ENCODE measurements at regions not wholly inside any gene's neighbourhood (a gene's known extent, or its start where the extent isn't known, plus 50 kb on each side); places are given as distances from the start of the nearest gene placed in this dataset.
"Not testable (repeated sequence)": the region's sequence is repeated elsewhere in the genome, so short reads cannot be mapped to it uniquely, and the experiment has no call there.

DNA sequence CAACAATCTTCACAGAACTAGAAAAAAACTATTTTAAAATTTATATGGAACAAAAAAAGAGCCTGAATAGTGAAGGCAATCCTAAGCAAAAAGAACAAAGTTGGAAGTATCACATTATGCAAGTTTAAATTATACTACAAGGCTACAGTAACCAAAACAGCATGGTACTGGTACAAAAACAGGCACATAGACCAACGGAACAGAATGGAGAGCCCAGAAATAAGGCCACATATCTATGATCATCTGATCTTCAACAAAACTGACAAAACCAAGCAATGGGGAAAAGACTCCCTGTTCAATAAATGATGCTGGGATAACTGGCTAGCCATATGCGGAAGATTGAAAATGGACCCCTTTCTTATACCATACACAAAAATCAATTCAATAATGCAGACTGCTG is 74.4 kb upstream of the RTN4 start:
- DNase-seq: not testable (repeated sequence)

GRCh38 chr2:55123851-55124269 is 73.6 kb upstream of the RTN4 start:
- DNase-seq: no peak

- peak in 1 of 2 donors; percentile 83 for DNase-seq
These were observed 70.5 kb upstream of the RTN4 start for GRCh38 chr2:55120634-55121359.

GRCh38 chr2:55119711-55120487 is 69.6 kb upstream of the RTN4 start:
- DNase-seq: no peak

DNA sequence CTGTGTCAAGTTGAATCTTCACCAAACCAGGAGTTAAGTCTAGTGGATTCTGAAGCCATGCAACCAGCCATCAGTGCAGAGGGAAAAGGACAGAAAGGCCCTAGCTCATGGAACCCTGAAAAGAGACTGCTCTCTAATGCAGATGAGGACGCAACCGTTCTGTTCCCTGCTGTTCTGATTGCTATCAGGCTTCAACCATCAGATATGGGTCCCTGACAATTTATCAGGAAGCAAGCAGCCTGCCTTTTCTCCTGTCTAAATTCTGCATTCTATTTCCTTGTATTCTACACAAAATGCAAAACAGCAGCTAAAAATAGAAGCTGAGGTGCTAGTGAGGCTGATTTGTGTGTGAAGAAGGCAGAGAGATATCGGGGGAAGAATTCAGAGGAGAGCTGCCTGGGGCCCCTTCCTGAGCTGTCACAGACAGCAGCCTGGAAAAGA is 68.4 kb upstream of the RTN4 start:
- DNase-seq: no peak

DNA sequence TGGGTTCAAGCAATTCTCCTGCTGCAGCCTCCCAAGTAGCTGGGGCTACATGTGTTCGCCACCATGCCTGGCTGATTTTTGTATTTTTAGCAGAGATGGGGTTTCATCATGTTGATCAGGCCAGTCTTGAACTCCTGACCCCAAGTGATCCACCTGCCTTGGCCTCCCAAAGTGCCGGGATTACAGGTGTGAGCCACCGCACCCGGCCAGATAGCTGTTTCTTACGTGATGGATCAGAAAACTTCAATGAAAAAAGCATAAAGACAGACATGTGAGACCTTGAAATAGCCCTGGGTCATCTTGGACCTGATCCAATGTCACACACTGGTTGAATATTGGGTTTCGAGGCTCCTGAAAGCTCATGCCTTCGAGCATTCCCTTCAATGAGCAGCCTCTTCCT is 66.7 kb upstream of the RTN4 start:
- DNase-seq: no peak

DNA sequence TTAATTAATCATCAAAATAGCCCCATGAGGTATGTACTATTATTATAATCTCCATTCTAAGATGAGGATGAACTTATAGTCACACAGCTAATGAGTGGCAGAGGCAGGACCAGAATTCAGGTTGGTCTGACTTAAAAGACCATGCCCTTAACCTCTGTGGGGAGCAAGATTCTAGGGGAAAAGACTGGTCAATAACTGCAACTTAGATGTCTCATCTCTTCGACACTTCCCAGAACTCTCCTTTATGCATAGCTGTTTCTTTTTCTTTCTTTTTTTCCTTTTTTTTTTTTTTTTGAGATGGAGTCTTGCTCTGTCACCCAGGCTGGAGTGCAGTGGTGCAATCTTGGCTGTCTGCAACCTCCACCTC is 66.3 kb upstream of the RTN4 start:
- DNase-seq: no peak

GRCh38 chr2:55115761-55116597 is 65.7 kb upstream of the RTN4 start:
- peak in 1 of 2 donors; percentile 89 for DNase-seq

GRCh38 chr2:55114597-55114996 is 64.3 kb upstream of the RTN4 start:
- no peak for DNase-seq

- no peak for DNase-seq
These were observed 63.8 kb upstream of the RTN4 start for GRCh38 chr2:55114082-55114481.

- peak; percentile 18 to 94 for DNase-seq
These were observed 62.2 kb upstream of the RTN4 start for GRCh38 chr2:55112229-55113031.

- peak; percentile 40 to 91 for DNase-seq
These were observed 61.4 kb upstream of the RTN4 start for GRCh38 chr2:55111570-55112228.

DNA sequence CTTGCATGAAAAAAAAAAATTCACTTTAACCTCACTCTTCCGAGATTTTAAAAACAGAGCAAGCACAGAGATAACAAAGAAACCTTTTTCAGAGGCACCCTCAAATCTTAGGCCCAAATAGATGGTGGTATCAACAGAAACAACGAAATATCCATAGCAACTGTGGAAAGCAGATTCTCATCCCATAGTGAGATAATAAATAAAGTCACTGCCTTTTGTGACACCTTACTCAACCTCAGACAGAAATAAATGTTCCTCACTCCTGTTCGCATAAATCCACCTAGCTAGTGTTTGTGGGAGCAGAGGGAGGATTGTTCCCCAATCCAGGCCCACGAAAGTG is 60.9 kb upstream of the RTN4 start:
- no peak for DNase-seq

GRCh38 chr2:55109219-55109891 is 59.1 kb upstream of the RTN4 start:
- no peak for DNase-seq

DNA sequence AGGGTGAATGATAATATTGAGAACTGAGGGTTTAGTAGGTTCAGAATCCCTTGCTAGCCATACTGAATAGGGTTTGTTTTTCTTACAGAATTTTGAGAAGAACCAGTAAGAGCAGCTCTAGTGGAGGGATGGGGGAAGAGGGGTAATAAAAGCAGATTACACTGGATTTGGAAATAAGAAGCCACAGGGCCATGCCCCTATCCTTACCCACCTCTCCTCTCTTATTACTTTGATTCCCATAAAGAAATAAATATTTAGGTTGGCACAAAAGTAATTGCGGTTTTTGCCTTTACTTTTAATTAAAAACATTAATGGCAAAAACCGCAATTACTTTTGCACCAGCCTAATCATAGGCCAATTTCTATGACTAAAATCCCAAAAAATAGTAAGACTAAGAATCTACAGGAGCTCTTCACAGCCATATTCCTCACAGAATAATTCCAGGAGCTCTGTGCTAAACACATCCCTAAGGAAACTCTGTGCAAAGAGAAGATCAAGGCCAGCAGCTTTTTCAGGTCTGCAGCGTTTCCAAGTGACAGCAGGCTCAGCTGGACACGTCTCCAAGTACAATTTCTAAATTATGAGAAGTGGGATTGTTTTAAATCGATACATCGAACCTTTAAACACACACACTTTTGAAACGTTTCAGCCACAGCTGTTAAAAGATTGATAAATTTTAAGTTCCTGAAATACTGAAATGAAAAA is 58.4 kb upstream of the RTN4 start:
- DNase-seq: no peak

DNA sequence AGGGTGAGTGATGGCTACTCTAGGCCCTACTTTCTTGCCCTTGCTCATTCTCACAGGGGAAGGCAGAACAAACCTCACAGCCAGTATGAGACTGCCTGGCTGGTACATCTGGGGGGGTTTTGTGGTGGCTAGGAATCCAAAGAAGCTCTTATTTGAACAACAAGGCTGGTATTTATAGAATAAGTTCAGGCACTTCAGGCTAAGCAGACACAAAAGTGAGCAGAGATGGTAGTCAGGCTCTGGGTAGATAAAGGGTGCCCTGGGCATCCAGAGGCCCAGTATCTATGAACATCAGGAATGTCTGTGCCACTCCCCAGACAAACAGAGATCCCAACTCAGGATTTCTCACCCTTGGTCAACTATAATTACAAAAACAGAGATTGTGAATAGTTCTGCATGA is 57.2 kb upstream of the RTN4 start:
- DNase-seq: no peak

DNA sequence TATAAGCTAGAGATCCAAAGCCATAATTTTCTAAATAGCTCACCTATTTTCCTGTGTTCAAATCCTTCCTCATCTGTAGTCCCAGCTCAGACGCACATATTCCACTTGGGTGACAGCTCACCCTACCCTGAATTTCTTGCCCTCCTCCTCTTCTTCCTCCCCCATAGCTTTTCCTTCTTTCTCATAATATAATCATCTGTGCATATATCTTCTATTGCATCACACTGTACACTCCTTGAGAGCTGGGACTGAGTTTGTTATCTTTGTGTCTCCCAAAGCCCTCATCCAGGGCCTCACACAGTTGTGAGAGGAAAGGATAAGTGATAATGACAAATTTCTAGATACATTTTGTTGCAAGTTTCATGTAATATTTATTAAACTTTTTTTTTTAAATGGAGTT is 55.9 kb upstream of the RTN4 start:
- no peak for DNase-seq

GRCh38 chr2:55105456-55105855 is 55.2 kb upstream of the RTN4 start:
- DNase-seq: no peak

GRCh38 chr2:55103046-55103445 is 52.8 kb upstream of the RTN4 start:
- peak in 1 of 2 donors; percentile 86 for DNase-seq

GRCh38 chr2:55102056-55102812 is 52.0 kb upstream of the RTN4 start:
- no peak for DNase-seq

Measured in bone marrow (tissue), 2 donors.